ENCODE measurements at regions not wholly inside any gene's neighbourhood (a gene's known extent, or its start where the extent isn't known, plus 50 kb on each side); places are given as distances from the start of the nearest gene placed in this dataset.

- TF ChIP-seq JUN (IDR thresholded peaks at IDR 0.05) (no peak), MAX (IDR thresholded peaks at IDR 0.05) (no peak), POLR2A (IDR thresholded peaks at IDR 0.05; ENCODE audit: low read length) (no peak), PBX3 (IDR thresholded peaks at IDR 0.05) (no peak), TP53 (CRISPR knock-in tag; IDR thresholded peaks at IDR 0.05) (no peak), EP300 (IDR thresholded peaks at IDR 0.05) (no peak)
- TF ChIP-seq, protein P1, sequence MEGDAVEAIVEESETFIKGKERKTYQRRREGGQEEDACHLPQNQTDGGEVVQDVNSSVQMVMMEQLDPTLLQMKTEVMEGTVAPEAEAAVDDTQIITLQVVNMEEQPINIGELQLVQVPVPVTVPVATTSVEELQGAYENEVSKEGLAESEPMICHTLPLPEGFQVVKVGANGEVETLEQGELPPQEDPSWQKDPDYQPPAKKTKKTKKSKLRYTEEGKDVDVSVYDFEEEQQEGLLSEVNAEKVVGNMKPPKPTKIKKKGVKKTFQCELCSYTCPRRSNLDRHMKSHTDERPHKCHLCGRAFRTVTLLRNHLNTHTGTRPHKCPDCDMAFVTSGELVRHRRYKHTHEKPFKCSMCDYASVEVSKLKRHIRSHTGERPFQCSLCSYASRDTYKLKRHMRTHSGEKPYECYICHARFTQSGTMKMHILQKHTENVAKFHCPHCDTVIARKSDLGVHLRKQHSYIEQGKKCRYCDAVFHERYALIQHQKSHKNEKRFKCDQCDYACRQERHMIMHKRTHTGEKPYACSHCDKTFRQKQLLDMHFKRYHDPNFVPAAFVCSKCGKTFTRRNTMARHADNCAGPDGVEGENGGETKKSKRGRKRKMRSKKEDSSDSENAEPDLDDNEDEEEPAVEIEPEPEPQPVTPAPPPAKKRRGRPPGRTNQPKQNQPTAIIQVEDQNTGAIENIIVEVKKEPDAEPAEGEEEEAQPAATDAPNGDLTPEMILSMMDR (IDR thresholded peaks at IDR 0.05) = no peak
These were observed 79.9 kb upstream of the SLC1A3 start for GRCh38 chr5:36526537-36526936.
